ENCODE measurements at regions not wholly inside any gene's neighbourhood (a gene's known extent, or its start where the extent isn't known, plus 50 kb on each side); places are given as distances from the start of the nearest gene placed in this dataset.
"Not testable (repeated sequence)": the region's sequence is repeated elsewhere in the genome, so short reads cannot be mapped to it uniquely, and the experiment has no call there.

GRCh38 chr9:42470577-42470976 lies 287.1 kb downstream of the SPATA31A6 start:
- not testable (repeated sequence) for DNase-seq (ENCODE audit: low spot score)

DNA sequence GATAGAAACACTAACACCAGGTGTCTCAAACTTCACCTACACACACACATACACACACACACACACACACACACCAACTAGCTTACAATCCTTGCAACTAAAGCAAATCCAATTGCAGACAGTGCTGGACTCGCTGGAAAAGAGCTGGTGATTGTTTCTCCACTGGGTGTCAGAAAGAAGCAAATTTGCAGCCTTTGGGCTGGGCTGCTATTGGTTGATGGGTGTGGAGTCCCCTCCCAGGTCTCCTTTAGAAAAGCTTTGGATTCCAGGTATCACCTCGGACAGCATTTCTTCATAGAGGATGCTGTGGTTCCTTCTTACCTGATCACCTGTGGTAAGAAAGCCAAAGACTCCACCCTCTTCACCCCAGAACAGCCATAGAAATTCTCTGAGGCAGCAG lies 307.5 kb downstream of the SPATA31A6 start:
- DNase-seq (ENCODE audit: low spot score), result not testable (repeated sequence)

DNA sequence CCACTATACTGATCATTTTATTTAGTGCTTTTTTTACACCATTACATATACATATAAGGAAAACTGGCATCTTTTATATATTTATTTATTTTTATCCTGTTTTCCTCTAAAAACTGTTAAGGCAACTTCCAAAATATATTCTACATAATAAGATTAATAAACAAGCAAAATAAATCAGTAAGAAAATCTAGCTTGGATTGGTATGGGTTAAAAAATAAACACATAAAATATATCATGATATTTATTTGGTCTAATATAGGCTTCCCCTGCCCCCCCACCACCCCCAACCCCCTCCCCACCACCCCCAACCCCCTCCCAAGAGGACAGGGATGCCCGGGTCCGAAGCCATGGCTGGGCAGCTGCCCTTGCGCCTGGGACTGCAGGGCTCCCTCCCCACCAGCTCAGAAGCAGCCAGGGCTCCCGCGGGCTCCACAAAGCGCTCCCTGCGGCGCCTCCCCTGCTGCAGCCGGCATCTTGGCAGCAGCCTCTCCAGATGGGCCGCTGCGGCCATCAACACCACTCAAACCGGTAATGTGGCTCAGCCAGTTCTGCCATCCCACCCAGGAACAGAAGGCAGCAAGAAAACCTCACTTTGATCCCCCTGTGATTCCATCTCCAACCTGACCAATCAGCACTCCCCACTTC lies 319.3 kb downstream of the SPATA31A6 start:
- DNase-seq (ENCODE audit: low spot score), result not testable (repeated sequence)

- DNase-seq (ENCODE audit: low spot score), result not testable (repeated sequence)
These were observed 324.7 kb downstream of the SPATA31A6 start for GRCh38 chr9:42508111-42508510.

GRCh38 chr9:42513535-42513934 lies 330.1 kb downstream of the SPATA31A6 start:
- DNase-seq (ENCODE audit: low spot score), result not testable (repeated sequence)

- DNase-seq (ENCODE audit: low spot score), result not testable (repeated sequence)
These were observed 351.0 kb downstream of the SPATA31A6 start for GRCh38 chr9:42534325-42534983.

DNA sequence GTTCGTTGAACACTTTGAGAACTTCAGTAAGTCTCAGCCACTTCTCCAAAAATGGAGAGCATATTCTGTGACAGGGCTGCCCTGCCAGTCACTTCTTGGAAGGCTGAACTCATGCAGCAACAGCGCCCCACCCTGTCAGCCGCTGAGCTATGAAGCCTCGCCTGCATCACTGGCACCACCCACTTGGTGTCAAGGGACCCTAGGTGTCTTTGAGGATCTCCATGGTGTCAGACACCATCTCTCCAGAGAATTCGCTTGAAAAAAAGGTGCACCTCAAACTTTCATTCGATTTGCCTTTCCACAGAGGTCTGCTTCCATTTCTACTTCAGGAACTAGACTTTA lies 351.5 kb downstream of the SPATA31A6 start:
- DNase-seq (ENCODE audit: low spot score), result not testable (repeated sequence)

GRCh38 chr9:42550789-42551357 lies 367.4 kb downstream of the SPATA31A6 start:
- not testable (repeated sequence) for DNase-seq (ENCODE audit: low spot score)

DNA sequence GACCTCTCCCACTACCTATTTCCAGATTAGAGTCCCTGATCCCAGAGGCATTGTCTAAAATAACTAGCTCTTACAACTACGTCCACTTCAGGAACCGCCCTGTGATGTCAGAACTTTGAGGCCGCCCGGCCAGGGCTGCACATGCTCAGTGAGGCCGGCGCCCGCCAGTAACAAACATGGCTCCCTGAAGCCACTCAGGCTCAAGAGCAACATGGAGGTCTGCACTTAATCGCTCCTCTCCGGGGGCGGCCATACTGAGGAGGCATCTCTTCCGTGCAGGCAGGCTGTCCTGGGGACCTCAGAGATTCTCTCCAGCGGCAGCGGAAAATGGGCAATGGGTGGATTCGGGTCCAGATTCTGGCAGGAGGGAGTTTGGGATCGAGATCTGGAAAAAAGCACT lies 385.1 kb downstream of the SPATA31A6 start:
- DNase-seq (ENCODE audit: low spot score), result not testable (repeated sequence)

DNA sequence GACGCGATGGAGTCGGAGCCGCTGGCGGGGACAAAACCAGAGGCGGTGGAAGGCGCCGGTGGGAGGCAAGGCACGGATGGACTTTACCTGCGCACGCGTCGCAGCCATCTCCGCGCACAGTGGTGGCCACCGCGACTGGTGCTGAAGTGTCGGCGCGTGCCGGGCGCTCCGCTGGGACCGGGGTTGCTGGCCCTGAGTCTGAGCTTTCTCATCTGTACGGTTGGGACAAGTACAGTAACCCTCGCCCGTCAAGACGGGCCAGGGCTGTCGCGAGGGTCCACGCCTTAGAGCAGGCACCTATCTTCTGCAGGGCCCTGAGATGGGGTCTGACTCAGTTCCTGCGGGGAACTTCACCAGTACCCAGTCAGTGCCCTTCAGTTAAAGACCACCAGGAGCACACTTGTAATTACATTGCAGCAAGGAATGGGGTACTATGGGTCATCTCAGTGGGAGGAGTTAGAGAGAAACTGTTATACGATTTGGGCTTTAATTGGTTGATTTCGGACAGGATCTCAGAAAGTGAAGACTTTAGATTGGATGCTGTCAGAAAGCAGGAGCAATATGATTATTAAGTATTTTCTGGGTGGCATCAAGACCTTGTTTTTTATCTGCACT lies 385.6 kb downstream of the SPATA31A6 start:
- not testable (repeated sequence) for DNase-seq (ENCODE audit: low spot score)

GRCh38 chr9:42577851-42578250 lies 394.4 kb downstream of the SPATA31A6 start:
- not testable (repeated sequence) for DNase-seq (ENCODE audit: low spot score)
